UCSD-AML1 (cell line): ENCODE measurements at regions not wholly inside any gene's neighbourhood (a gene's known extent, or its start where the extent isn't known, plus 50 kb on each side); places are given as distances from the start of the nearest gene placed in this dataset.

Source experiments
- DNase-seq: peaks from one replicate; lab custom pipeline; 2025; ENCODE audit not compliant: unreplicated experiment; lab: John Stamatoyannopoulos, UW

DNA sequence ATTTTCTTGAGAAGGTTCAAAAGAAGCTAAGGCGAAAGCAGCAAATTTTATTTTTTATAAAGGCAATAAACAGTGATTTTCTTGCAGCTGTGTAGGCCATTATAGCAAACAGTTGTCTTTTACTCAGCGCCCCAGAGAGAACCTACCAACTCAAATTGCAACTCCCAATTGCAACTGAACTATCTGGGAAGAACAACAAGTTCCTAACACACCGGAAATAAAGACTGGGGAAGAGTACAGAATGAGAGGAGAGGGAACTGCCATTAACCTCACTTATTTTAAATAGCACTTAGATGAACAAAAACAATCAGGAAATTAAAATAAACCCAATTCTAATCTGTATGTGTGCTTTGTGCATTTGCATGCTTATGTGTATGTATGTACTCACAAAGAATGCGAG lies 171.1 kb downstream of the KCTD12 start:
- no peak for DNase-seq

DNA sequence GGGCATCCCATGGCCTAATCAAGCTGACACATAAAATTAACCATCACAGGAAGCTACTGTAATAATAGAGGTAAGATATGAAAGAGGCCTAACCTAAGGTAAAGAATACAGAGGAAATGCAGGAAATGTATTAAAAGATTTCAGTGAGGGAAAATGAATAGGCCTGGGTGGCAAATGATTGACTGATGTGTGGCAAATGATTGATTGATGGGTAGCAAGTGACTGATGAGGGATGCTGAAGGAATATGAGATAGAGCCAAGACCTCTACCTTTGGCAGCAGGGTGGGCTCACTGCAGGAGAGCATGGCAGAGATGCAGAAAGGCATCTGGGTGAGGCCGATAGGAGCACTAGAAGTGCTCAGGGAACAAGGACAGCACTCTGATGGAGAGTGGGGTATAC lies 172.9 kb downstream of the KCTD12 start:
- no peak for DNase-seq

DNA sequence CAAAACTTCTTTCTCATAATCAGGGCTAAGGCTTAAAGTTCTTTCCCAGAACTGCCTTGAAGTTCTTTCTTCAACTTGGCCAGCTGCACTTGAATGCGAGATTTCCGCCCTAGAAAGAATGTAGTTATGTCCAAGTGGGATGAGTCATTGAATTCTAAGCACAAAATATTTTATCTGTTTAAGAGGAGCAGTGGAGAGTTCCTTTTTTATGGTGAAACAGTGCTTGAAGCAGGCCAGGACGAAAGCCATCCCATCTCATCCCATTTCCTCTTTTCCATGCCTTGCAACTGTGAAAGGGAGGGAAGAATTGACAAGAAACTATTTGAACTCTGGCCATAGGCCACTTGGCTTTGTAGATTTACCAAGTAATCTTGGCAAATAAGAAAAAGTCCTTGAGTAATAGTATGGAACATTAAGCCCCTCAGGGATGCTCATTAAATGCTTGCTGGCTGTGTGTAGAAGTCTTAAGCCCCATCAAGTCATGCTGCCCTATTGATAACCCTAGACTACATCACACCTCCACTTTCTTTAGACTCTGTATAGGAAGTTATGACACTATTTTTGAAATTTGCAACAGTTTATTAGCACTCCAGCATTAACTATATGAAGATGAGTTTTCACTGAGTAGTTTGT lies 174.5 kb downstream of the KCTD12 start:
- DNase-seq, result no peak

DNA sequence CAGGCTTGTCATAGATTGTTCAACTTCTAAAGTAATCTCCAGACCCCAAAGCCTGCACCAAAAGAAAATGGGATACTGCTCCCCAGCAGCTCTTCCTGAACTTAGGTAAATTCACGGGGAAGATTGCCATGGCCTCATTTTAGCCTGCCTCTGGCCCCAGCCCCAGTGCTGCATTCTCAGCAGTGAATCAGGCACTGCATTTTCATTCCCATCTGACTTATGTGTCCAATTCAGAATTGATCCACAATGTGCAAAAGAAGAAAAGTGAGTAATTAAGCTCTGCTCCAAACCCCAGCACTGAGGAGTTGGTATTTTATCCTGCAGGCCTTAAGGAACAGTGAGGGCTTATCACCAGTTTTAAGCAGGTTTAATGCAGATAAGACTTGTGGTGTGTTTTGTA lies 176.4 kb downstream of the KCTD12 start:
- DNase-seq, result no peak

GRCh38 chr13:76708138-76708688 lies 178.0 kb downstream of the KCTD12 start:
- DNase-seq, result no peak

- DNase-seq, result no peak
These were observed 178.8 kb downstream of the KCTD12 start for GRCh38 chr13:76707360-76707759.

DNA sequence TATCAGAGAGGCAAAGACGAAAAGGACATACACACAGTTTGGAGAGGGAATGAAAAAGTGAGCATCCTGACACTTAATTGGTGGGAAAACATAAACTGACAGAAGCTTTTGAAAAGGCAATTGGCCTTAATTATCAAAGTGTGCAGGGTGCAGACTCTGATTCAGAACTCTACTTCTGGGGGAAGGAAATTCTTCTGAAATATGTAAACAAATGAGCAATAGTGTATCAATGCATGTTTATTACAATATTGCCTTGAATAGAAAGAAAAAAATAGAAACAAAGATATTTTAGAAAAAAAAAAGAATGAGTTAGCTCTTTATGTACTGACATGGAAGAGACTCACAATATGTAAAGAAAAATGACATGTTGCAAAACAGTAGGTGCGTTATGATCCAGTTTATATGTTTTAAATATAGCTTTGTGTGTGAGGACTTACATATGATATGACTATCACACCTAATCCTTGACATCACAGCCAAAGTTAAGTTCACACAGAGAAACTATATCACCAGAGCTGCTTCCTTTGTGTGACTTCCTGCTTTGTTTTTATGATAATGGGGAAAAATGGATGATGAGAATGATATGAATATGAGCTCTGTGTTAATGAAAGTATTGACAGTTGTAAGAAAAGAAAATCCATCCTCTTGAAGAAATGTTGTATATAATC lies 182.4 kb downstream of the KCTD12 start:
- DNase-seq, result no peak

DNA sequence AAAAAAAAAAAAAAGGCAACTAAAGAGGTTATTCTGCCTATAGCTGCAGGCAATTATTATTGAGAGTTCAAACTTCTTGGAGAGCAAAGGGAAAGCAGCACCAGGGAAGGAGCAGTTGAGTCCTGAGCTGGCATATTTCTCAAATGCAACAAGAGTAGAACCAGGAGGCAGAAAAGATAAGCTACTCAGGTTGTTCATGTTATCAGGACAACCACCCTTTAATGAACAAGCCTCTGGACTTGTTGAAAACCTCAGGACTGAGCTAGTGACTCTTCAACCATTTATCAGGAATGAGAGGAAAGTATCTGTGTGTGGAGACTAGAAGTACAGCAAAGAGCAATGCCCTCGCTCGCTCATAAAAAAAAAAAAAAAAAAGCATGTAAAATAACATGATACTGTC lies 183.0 kb downstream of the KCTD12 start:
- no peak for DNase-seq

- DNase-seq, result no peak
These were observed 188.9 kb downstream of the KCTD12 start for GRCh38 chr13:76697288-76697687.

DNA sequence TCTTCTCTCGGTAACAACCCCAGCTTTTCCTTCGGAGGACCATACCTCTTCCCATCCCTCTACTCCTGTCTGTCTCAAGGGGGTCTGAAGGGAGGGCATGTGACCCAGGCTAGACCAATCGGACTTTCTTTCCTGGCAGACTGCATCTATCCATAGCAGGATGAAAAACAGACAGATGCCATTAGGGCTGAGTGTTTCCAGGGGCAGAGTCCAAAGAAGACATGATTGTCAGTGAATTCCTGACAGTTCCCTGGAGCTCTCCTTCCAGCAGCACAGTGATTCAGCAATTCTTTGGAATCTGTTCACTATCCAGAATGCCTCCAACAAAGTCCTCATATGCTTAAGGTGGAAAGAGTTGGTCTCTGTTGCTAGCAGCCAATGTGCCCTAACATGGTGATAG lies 189.8 kb downstream of the KCTD12 start:
- DNase-seq, result no peak

GRCh38 chr13:76693086-76693485 lies 193.1 kb downstream of the KCTD12 start:
- no peak for DNase-seq

- no peak for DNase-seq
These were observed 193.9 kb downstream of the KCTD12 start for GRCh38 chr13:76692346-76692745.

- DNase-seq, result no peak
These were observed 195.6 kb downstream of the KCTD12 start for GRCh38 chr13:76690611-76691010.

DNA sequence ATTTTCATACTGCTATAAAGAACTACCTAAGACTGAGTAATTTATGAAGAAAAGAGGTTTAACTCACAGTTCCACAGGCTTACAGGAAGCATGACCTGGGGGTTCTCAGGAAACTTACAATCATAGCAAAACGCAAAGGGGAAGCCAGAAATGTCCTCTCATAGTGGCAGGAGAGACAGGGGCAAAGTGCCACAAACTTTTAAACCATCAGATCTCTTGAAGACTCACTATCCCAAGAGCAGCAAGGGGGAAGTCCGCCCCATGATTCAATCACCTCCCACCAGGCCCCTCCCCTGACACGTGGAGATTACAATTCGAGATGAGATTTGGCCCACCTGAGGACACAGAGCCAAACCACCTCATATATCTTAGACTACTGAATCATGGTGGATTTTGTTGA lies 198.7 kb downstream of the KCTD12 start:
- peak; percentile 17 for DNase-seq

- no peak for DNase-seq
These were observed 200.3 kb downstream of the KCTD12 start for GRCh38 chr13:76685938-76686337.

DNA sequence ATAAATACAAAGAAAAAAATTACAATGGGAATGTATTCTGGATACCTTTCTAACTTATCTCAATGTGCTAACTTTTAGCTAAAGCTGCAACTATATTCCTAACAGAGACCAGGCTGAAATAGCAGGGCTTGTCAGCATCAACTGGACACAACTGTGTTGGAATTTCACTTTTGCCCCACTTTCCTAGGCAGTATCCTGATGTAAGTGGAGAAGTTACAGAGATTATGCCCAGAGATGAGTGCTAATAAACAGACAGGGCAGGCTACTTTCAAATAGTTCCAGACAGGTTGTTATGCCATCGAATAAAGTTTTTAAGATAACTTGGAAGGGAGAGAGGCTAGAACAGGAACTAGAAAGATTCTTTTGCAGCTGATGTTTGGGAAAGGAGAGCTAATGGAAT lies 201.9 kb downstream of the KCTD12 start:
- no peak for DNase-seq

- no peak for DNase-seq
These were observed 202.4 kb downstream of the KCTD12 start for GRCh38 chr13:76683854-76684253.

DNA sequence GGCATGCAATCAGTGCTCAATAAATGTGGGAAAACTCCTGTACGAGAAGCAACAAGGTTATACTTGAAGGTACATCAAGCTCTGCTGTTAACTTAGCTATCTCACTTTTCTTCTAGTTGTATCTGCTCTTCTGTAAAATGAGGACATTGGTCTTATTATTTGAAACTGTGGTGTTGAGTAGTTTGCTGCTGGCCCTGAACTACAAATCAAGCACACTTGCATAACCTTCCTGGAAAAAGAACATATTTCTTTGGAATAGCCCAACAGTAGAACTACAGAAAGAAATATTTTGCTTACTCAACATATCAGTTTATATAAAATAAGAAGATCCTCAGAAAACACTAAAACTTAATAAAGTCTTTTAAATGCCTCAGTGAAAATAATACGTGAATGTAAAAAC lies 203.0 kb downstream of the KCTD12 start:
- DNase-seq, result no peak

GRCh38 chr13:76680112-76680511 lies 206.1 kb downstream of the KCTD12 start:
- DNase-seq, result no peak

DNA sequence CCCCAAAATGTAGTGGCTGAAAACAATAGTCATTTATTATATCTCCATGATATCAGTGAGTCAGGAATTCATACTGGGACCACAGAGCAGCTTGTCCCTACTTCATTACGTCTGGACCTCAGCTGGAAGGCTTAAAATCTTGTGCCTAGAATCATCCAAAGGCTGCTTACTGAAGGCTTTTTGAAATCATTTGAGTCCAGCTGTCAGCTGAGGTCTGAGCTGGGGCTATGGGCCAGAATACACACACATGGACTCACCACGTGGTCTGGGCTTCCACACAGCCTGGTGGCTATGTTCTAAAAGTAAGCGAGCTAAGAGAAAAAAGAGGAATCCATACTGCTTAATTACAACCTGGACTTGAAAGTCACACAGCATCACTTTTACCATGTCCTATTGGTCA lies 209.2 kb downstream of the KCTD12 start:
- no peak for DNase-seq

DNA sequence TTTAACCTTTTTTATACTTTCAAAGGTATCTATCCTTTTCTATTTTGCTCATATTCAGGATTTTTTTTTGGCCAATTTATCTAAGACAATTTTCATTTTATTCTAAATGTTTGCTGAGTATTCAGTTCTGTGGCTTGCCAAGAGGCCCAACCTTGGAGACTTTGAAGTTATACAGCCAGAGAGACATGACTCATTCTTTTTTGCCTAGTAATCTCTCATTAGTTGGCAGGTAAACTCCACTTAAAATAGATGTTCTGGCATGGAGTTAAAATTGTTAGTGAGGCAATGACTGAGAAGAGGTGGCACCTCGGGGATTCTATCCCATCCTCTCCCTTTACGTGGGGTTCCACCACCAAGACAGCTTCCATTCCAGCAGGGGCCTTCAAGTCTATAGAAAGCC lies 213.8 kb downstream of the KCTD12 start:
- no peak for DNase-seq

GRCh38 chr13:76668716-76669115 lies 217.5 kb downstream of the KCTD12 start:
- DNase-seq, result no peak

GRCh38 chr13:76668141-76668540 lies 218.1 kb downstream of the KCTD12 start:
- DNase-seq, result no peak
